ENCODE measurements at regions not wholly inside any gene's neighbourhood (a gene's known extent, or its start where the extent isn't known, plus 50 kb on each side); places are given as distances from the start of the nearest gene placed in this dataset.

DNA sequence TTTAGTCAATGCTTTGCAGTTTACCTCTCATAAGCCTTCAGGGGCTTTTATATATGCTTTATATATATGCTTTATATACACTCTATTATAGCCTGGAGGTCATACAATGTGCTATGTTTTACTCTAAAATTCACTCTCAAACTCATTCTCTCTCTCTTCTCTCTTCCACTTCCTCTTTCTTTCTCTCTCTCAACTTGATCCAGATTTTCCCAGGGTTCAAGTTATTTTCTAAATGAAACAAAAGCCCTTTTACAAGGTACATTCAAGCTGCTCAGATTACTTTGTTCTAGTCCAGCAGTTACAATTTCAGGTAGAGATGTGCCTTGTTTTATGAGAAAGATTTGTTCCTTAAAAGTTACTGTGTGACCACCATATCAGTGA is 79.6 kb upstream of the ACP3 start:
- TF ChIP-seq POLR2A (IDR thresholded peaks at IDR 0.05): no peak
- TF ChIP-seq, protein P1, sequence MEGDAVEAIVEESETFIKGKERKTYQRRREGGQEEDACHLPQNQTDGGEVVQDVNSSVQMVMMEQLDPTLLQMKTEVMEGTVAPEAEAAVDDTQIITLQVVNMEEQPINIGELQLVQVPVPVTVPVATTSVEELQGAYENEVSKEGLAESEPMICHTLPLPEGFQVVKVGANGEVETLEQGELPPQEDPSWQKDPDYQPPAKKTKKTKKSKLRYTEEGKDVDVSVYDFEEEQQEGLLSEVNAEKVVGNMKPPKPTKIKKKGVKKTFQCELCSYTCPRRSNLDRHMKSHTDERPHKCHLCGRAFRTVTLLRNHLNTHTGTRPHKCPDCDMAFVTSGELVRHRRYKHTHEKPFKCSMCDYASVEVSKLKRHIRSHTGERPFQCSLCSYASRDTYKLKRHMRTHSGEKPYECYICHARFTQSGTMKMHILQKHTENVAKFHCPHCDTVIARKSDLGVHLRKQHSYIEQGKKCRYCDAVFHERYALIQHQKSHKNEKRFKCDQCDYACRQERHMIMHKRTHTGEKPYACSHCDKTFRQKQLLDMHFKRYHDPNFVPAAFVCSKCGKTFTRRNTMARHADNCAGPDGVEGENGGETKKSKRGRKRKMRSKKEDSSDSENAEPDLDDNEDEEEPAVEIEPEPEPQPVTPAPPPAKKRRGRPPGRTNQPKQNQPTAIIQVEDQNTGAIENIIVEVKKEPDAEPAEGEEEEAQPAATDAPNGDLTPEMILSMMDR (IDR thresholded peaks at IDR 0.05): no peak

All from stomach (tissue), 4 donors.